IPS DF 6.9 (cell line): ENCODE measurements at regions not wholly inside any gene's neighbourhood (a gene's known extent, or its start where the extent isn't known, plus 50 kb on each side); places are given as distances from the start of the nearest gene placed in this dataset.

Source experiments
- DNase-seq: peaks from one replicate; pipeline ENCODE4 v3.0.0-alpha.2; 2013; ENCODE audit warnings: low read depth, low spot score
- H3K27ac ChIP-seq: one replicate; pipeline ENCODE4 v1.5.1; 2013; ENCODE audit warnings: low read length, control low read depth
- H3K27me3 ChIP-seq: 2 replicates; pipeline ENCODE4 v1.6.1; 2013; ENCODE audit warnings: mild to moderate bottlenecking, low read length; ENCODE audit not compliant: control insufficient read depth, insufficient read depth
- H3K36me3 ChIP-seq: 2 replicates; pipeline ENCODE4 v1.6.1; 2013; ENCODE audit warnings: low read length; ENCODE audit not compliant: control insufficient read depth, insufficient read depth
- H3K4me1 ChIP-seq: 2 replicates; pipeline ENCODE4 v1.6.1; 2013; ENCODE audit warnings: low read length; ENCODE audit not compliant: control insufficient read depth, insufficient read depth
- H3K4me3 ChIP-seq: 2 replicates; pipeline ENCODE4 v1.5.1; 2013; ENCODE audit warnings: mild to moderate bottlenecking, low read length
- H3K9me3 ChIP-seq: 2 replicates; pipeline ENCODE4 v1.6.1; 2013; ENCODE audit warnings: low read length, inconsistent platforms; ENCODE audit not compliant: control insufficient read depth, insufficient read depth
- WGBS: extraction: QIAGEN DNeasy Blood & Tissue Kit; methylation state at CpG from one replicate; pipeline ENCODE4 v1.1.7; 2013; ENCODE audit warnings: mixed read lengths, missing lambda C conversion rate; ENCODE audit not compliant: insufficient read length, insufficient coverage; 5-methylcytosine and 5-hydroxymethylcytosine counted together

GRCh38 chr14:87014856-87015255, 978.1 kb downstream of the GALC start:
- no peaks in the 10 kb centered on the region for H3K9me3 ChIP-seq
- no peak for DNase-seq
- no peak overlapping the region for H3K4me3 ChIP-seq
- no peaks in the 10 kb centered on the region for H3K27me3 ChIP-seq
- WGBS: no CpG with 5 or more reads among the region's 3 CpGs
- H3K27ac ChIP-seq: no peak overlapping the region
- H3K4me1 ChIP-seq: no peaks in the 10 kb centered on the region; the same call in 1 of the 2 replicates
- no peaks in the 10 kb centered on the region for H3K36me3 ChIP-seq

- Histone ChIP-seq H3K27ac (no peak overlapping the region), H3K27me3 (no peaks in the 10 kb centered on the region), H3K9me3 (no peaks in the 10 kb centered on the region), H3K4me3 (no peak overlapping the region), H3K36me3 (no peaks in the 10 kb centered on the region), H3K4me1 (no peaks in the 10 kb centered on the region; the same call in 1 of the 2 replicates)
- no peak for DNase-seq
- no CpG with 5 or more reads among the region's 2 CpGs for WGBS
Observed at GRCh38 chr14:87013583-87013982, 979.4 kb downstream of the GALC start.

GRCh38 chr14:87008965-87009364, 984.0 kb downstream of the GALC start:
- Histone ChIP-seq H3K36me3 (no peaks in the 10 kb centered on the region), H3K4me1 (no peaks in the 10 kb centered on the region; the same call in 1 of the 2 replicates), H3K9me3 (no peaks in the 10 kb centered on the region), H3K27me3 (no peaks in the 10 kb centered on the region), H3K4me3 (no peak overlapping the region), H3K27ac (no peak overlapping the region)
- WGBS: no CpG with 5 or more reads among the region's 1 CpG
- DNase-seq: no peak

- Histone ChIP-seq H3K36me3 (no peaks in the 10 kb centered on the region), H3K4me3 (no peak overlapping the region), H3K9me3 (no peaks in the 10 kb centered on the region), H3K4me1 (no peaks in the 10 kb centered on the region; the same call in 1 of the 2 replicates), H3K27ac (no peak overlapping the region), H3K27me3 (no peaks in the 10 kb centered on the region)
- no peak for DNase-seq
- WGBS: no CpG with 5 or more reads among the region's 4 CpGs
Observed at GRCh38 chr14:87005280-87005679, 987.7 kb downstream of the GALC start.

GRCh38 chr14:87002776-87003175, 990.2 kb downstream of the GALC start:
- no CpG with 5 or more reads among the region's 2 CpGs for WGBS
- no peak for DNase-seq
- Histone ChIP-seq H3K27me3 (no peaks in the 10 kb centered on the region), H3K27ac (no peak overlapping the region), H3K4me3 (no peak overlapping the region), H3K36me3 (no peaks in the 10 kb centered on the region), H3K9me3 (no peaks in the 10 kb centered on the region), H3K4me1 (no peaks in the 10 kb centered on the region)

- Histone ChIP-seq H3K9me3 (no peaks in the 10 kb centered on the region), H3K27ac (no peak overlapping the region), H3K36me3 (no peaks in the 10 kb centered on the region), H3K4me3 (no peak overlapping the region), H3K4me1 (no peaks in the 10 kb centered on the region), H3K27me3 (no peaks in the 10 kb centered on the region)
- WGBS: no CpG with 5 or more reads among the region's 2 CpGs
- no peak for DNase-seq
Observed at GRCh38 chr14:87001333-87001732, 991.6 kb downstream of the GALC start.

- Histone ChIP-seq H3K9me3 (no peaks in the 10 kb centered on the region), H3K4me1 (no peaks in the 10 kb centered on the region), H3K27me3 (no peaks in the 10 kb centered on the region), H3K36me3 (no peaks in the 10 kb centered on the region), H3K27ac (no peak overlapping the region), H3K4me3 (no peak overlapping the region)
- WGBS: no CpG with 5 or more reads among the region's 4 CpGs
- no peak for DNase-seq
Observed at GRCh38 chr14:87000081-87000480, 992.9 kb downstream of the GALC start.

- no peaks in the 10 kb centered on the region for H3K4me1 ChIP-seq
- WGBS: no CpG with 5 or more reads among the region's 3 CpGs
- H3K9me3 ChIP-seq: no peaks in the 10 kb centered on the region
- H3K27me3 ChIP-seq: no peaks in the 10 kb centered on the region
- no peak overlapping the region for H3K27ac ChIP-seq
- H3K36me3 ChIP-seq: no peaks in the 10 kb centered on the region
- no peak for DNase-seq
- no peak overlapping the region for H3K4me3 ChIP-seq
Observed at GRCh38 chr14:86999036-86999435, 993.9 kb downstream of the GALC start.

GRCh38 chr14:86997271-86997670, 995.7 kb downstream of the GALC start:
- H3K4me3 ChIP-seq: no peak overlapping the region
- no peaks in the 10 kb centered on the region for H3K4me1 ChIP-seq
- no peaks in the 10 kb centered on the region for H3K9me3 ChIP-seq
- DNase-seq: no peak
- H3K36me3 ChIP-seq: no peaks in the 10 kb centered on the region
- no peaks in the 10 kb centered on the region for H3K27me3 ChIP-seq
- H3K27ac ChIP-seq: no peak overlapping the region
- WGBS: no CpG with 5 or more reads among the region's 2 CpGs

- no peaks in the 10 kb centered on the region for H3K36me3 ChIP-seq
- no peak overlapping the region for H3K4me3 ChIP-seq
- no peaks in the 10 kb centered on the region for H3K4me1 ChIP-seq
- WGBS: no CpG with 5 or more reads among the region's 2 CpGs
- H3K27ac ChIP-seq: no peak overlapping the region
- no peaks in the 10 kb centered on the region for H3K9me3 ChIP-seq
- no peak for DNase-seq
- no peaks in the 10 kb centered on the region for H3K27me3 ChIP-seq
Observed at GRCh38 chr14:86990396-86990795, 1002.6 kb downstream of the GALC start.

GRCh38 chr14:86989285-86989684, 1003.7 kb downstream of the GALC start:
- Histone ChIP-seq H3K27me3 (no peaks in the 10 kb centered on the region), H3K4me3 (no peak overlapping the region), H3K27ac (no peak overlapping the region), H3K9me3 (no peaks in the 10 kb centered on the region), H3K36me3 (no peaks in the 10 kb centered on the region), H3K4me1 (no peaks in the 10 kb centered on the region; the same call in 1 of the 2 replicates)
- no peak for DNase-seq
- WGBS: no CpG with 5 or more reads among the region's 1 CpG
